ENCODE measurements at regions not wholly inside any gene's neighbourhood (a gene's known extent, or its start where the extent isn't known, plus 50 kb on each side); places are given as distances from the start of the nearest gene placed in this dataset.

DNA sequence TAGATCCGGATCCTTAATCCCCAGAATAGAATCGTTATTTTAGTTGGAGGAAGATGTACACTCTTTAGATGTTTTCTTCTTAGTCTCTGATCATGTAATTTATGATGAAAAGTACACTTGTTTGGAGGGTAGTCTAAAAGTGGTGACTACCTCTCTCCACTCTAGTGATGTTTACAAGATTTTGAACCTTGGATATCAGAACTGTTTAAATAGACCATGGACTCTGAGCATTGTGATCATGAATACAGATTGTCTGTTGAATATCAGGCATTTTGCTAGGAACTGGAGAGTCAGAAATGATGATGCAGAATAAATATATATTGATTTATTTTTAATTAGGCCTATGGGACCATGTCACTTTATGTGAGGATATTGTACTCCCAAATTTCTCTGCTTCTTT is 706.3 kb upstream of the WWC1 start:
- no peak overlapping the region for H3K4me3 ChIP-seq (ENCODE audit: low read depth, low read length)
- H3K4ac ChIP-seq (ENCODE audit: low read depth, low read length): no peak overlapping the region
- H3K36me3 ChIP-seq (ENCODE audit: control insufficient read depth in 1 of 2, insufficient read depth in 2 of 2, low read length in 2 of 2): no peaks in the 10 kb centered on the region
- H3K4me2 ChIP-seq (ENCODE audit: low read length): no peak overlapping the region
- H2AFZ ChIP-seq (ENCODE audit: insufficient read depth, low read length, poor library complexity): no peak overlapping the region
- no peak overlapping the region for H4K12ac ChIP-seq (ENCODE audit: low read depth, low read length)
- no peaks in the 10 kb centered on the region for H3K9me3 ChIP-seq (ENCODE audit: insufficient read depth, low read depth, low read length)
- no peaks in the 10 kb centered on the region for H3K4me1 ChIP-seq (ENCODE audit: control insufficient read depth in 1 of 2, insufficient read depth in 2 of 2, low read length in 2 of 2)
- no peak overlapping the region for H3K27ac ChIP-seq (ENCODE audit: low read depth, low read length)
- no peaks in the 10 kb centered on the region for H3K27me3 ChIP-seq (ENCODE audit: insufficient read depth, low read length)
- H3K9ac ChIP-seq (ENCODE audit: low read length): no peak overlapping the region
- no peak overlapping the region for H3K23ac ChIP-seq (ENCODE audit: low read length)
- WGBS (ENCODE audit: extremely low coverage, insufficient coverage, insufficient read length): no CpG with 5 or more reads among the region's 2 CpGs
- no peak for DNase-seq
- H3K79me2 ChIP-seq (ENCODE audit: control insufficient read depth, insufficient read depth, low read length, poor library complexity): no peaks in the 10 kb centered on the region
- no peak overlapping the region for H3K14ac ChIP-seq (ENCODE audit: low read length)
- no peak overlapping the region for H4K8ac ChIP-seq (ENCODE audit: low read depth, low read length)
- H2BK5ac ChIP-seq (ENCODE audit: low read depth, low read length, poor library complexity): no peak overlapping the region
- no peak overlapping the region for H2BK12ac ChIP-seq (ENCODE audit: low read length)
- H2BK120ac ChIP-seq (ENCODE audit: insufficient read depth, low read length, poor library complexity): no peak overlapping the region
- no peak overlapping the region for H2AK5ac ChIP-seq (ENCODE audit: low read length)
- no peak overlapping the region for H4K91ac ChIP-seq (ENCODE audit: low read depth, low read length)
- no peaks in the 10 kb centered on the region for H3K79me1 ChIP-seq (ENCODE audit: low read length)
- H3K18ac ChIP-seq (ENCODE audit: low read length): no peak overlapping the region

DNA sequence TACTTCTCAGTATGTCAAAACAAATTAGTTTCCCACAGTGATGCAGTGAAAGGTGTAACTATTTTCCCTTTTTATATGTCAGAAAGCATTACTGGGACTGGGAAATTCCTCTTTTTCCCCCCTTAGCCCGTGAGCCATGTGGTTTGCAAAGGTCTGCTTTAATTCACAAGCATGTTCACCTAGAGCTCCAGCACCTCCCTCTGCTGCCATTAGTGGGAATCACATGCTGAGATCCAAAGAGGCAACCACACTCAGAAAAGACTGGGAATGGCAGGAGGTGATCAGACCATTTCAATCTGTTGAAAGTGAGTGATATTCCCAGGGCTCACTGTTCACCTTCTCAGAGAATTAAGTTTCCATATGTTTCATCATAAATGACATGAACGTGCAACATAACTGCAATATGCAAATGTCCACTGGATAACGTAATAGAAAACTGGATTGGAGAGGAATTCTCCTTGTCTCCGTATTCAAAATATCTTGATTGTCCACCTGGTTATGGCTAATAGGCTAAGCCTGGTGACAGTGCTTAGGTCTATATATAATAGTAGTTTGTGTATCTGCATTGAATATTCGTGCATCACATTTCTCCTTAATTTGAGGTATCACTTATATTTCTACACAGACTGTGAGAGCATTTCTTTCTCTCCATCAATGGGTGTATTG is 703.5 kb upstream of the WWC1 start:
- Histone ChIP-seq H3K79me1 (ENCODE audit: low read length) (no peaks in the 10 kb centered on the region), H2BK12ac (ENCODE audit: low read length) (no peak overlapping the region), H4K91ac (ENCODE audit: low read depth, low read length) (no peak overlapping the region), H3K27ac (ENCODE audit: low read depth, low read length) (no peak overlapping the region), H3K79me2 (ENCODE audit: control insufficient read depth, insufficient read depth, low read length, poor library complexity) (no peaks in the 10 kb centered on the region), H3K18ac (ENCODE audit: low read length) (no peak overlapping the region), H4K12ac (ENCODE audit: low read depth, low read length) (no peak overlapping the region), H3K4ac (ENCODE audit: low read depth, low read length) (no peak overlapping the region), H4K8ac (ENCODE audit: low read depth, low read length) (no peak overlapping the region), H2AFZ (ENCODE audit: insufficient read depth, low read length, poor library complexity) (no peak overlapping the region), H3K4me2 (ENCODE audit: low read length) (no peak overlapping the region), H3K9ac (ENCODE audit: low read length) (no peak overlapping the region), H3K14ac (ENCODE audit: low read length) (no peak overlapping the region), H3K4me1 (ENCODE audit: control insufficient read depth in 1 of 2, insufficient read depth in 2 of 2, low read length in 2 of 2) (no peaks in the 10 kb centered on the region), H3K9me3 (ENCODE audit: insufficient read depth, low read depth, low read length) (no peaks in the 10 kb centered on the region), H2AK5ac (ENCODE audit: low read length) (no peak overlapping the region), H3K23ac (ENCODE audit: low read length) (no peak overlapping the region), H3K27me3 (ENCODE audit: insufficient read depth, low read length) (no peaks in the 10 kb centered on the region), H3K4me3 (ENCODE audit: low read depth, low read length) (no peak overlapping the region), H2BK5ac (ENCODE audit: low read depth, low read length, poor library complexity) (no peak overlapping the region), H2BK120ac (ENCODE audit: insufficient read depth, low read length, poor library complexity) (no peak overlapping the region), H3K36me3 (ENCODE audit: control insufficient read depth in 1 of 2, insufficient read depth in 2 of 2, low read length in 2 of 2) (no peaks in the 10 kb centered on the region)
- peak in 1 of 2 donors; percentile 18 for DNase-seq
- WGBS (ENCODE audit: extremely low coverage, insufficient coverage, insufficient read length): no CpG with 5 or more reads among the region's 5 CpGs

DNA sequence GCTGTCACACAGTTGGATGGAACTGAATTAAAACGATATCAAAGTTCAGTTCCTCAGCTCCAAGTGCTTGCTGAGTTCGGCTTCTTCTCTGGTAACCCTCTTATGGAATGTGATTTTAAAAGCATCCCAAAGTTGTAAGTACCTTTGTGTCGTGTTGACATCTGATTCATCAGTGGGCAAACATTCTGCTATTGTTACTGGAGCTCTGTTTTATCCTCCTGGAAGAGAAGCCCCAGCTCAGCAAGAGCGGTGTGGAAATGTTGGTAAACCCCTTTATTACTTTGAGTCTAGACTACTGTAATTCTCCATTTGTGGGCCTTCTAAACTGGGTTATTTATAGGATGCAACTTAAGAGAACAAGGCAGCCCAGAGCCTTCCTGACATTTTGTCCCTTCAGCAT is 699.3 kb upstream of the WWC1 start:
- Histone ChIP-seq H3K36me3 (ENCODE audit: control insufficient read depth in 1 of 2, insufficient read depth in 2 of 2, low read length in 2 of 2) (no peaks in the 10 kb centered on the region), H3K79me1 (ENCODE audit: low read length) (no peaks in the 10 kb centered on the region), H3K4ac (ENCODE audit: low read depth, low read length) (no peak overlapping the region), H2BK5ac (ENCODE audit: low read depth, low read length, poor library complexity) (no peak overlapping the region), H3K4me1 (ENCODE audit: control insufficient read depth in 1 of 2, insufficient read depth in 2 of 2, low read length in 2 of 2) (no peaks in the 10 kb centered on the region), H4K12ac (ENCODE audit: low read depth, low read length) (no peak overlapping the region), H2AFZ (ENCODE audit: insufficient read depth, low read length, poor library complexity) (no peak overlapping the region), H3K18ac (ENCODE audit: low read length) (no peak overlapping the region), H3K9ac (ENCODE audit: low read length) (no peak overlapping the region), H4K8ac (ENCODE audit: low read depth, low read length) (no peak overlapping the region), H3K23ac (ENCODE audit: low read length) (no peak overlapping the region), H3K79me2 (ENCODE audit: control insufficient read depth, insufficient read depth, low read length, poor library complexity) (no peaks in the 10 kb centered on the region), H2BK12ac (ENCODE audit: low read length) (no peak overlapping the region), H2BK120ac (ENCODE audit: insufficient read depth, low read length, poor library complexity) (no peak overlapping the region), H3K14ac (ENCODE audit: low read length) (no peak overlapping the region), H3K9me3 (ENCODE audit: insufficient read depth, low read depth, low read length) (no peaks in the 10 kb centered on the region), H4K91ac (ENCODE audit: low read depth, low read length) (no peak overlapping the region), H2AK5ac (ENCODE audit: low read length) (no peak overlapping the region), H3K27ac (ENCODE audit: low read depth, low read length) (no peak overlapping the region), H3K27me3 (ENCODE audit: insufficient read depth, low read length) (no peaks in the 10 kb centered on the region), H3K4me3 (ENCODE audit: low read depth, low read length) (no peak overlapping the region), H3K4me2 (ENCODE audit: low read length) (no peak overlapping the region)
- no CpG with 5 or more reads among the region's 4 CpGs for WGBS (ENCODE audit: extremely low coverage, insufficient coverage, insufficient read length)
- no peak for DNase-seq

- H3K4me1 ChIP-seq (ENCODE audit: control insufficient read depth in 1 of 2, insufficient read depth in 2 of 2, low read length in 2 of 2): no peaks in the 10 kb centered on the region
- H3K9me3 ChIP-seq (ENCODE audit: insufficient read depth, low read depth, low read length): no peaks in the 10 kb centered on the region
- no peak overlapping the region for H2BK120ac ChIP-seq (ENCODE audit: insufficient read depth, low read length, poor library complexity)
- H2AFZ ChIP-seq (ENCODE audit: insufficient read depth, low read length, poor library complexity): no peak overlapping the region
- H3K27me3 ChIP-seq (ENCODE audit: insufficient read depth, low read length): no peaks in the 10 kb centered on the region
- WGBS (ENCODE audit: extremely low coverage, insufficient coverage, insufficient read length): no CpG with 5 or more reads among the region's 5 CpGs
- H3K4ac ChIP-seq (ENCODE audit: low read depth, low read length): no peak overlapping the region
- H3K4me2 ChIP-seq (ENCODE audit: low read length): no peak overlapping the region
- no peak overlapping the region for H2AK5ac ChIP-seq (ENCODE audit: low read length)
- no peak overlapping the region for H4K8ac ChIP-seq (ENCODE audit: low read depth, low read length)
- no peak overlapping the region for H3K18ac ChIP-seq (ENCODE audit: low read length)
- no peak for DNase-seq
- H3K4me3 ChIP-seq (ENCODE audit: low read depth, low read length): no peak overlapping the region
- H3K9ac ChIP-seq (ENCODE audit: low read length): no peak overlapping the region
- H2BK5ac ChIP-seq (ENCODE audit: low read depth, low read length, poor library complexity): no peak overlapping the region
- no peaks in the 10 kb centered on the region for H3K36me3 ChIP-seq (ENCODE audit: control insufficient read depth in 1 of 2, insufficient read depth in 2 of 2, low read length in 2 of 2)
- no peak overlapping the region for H3K23ac ChIP-seq (ENCODE audit: low read length)
- H3K27ac ChIP-seq (ENCODE audit: low read depth, low read length): no peak overlapping the region
- no peak overlapping the region for H2BK12ac ChIP-seq (ENCODE audit: low read length)
- H3K79me1 ChIP-seq (ENCODE audit: low read length): no peaks in the 10 kb centered on the region
- H4K91ac ChIP-seq (ENCODE audit: low read depth, low read length): no peak overlapping the region
- H3K79me2 ChIP-seq (ENCODE audit: control insufficient read depth, insufficient read depth, low read length, poor library complexity): no peaks in the 10 kb centered on the region
- no peak overlapping the region for H3K14ac ChIP-seq (ENCODE audit: low read length)
- no peak overlapping the region for H4K12ac ChIP-seq (ENCODE audit: low read depth, low read length)
Observed at GRCh38 chr5:167593329-167594060, 698.0 kb upstream of the WWC1 start.

Data from trophoblast cell (in vitro differentiated cells and primary cell).